ENCODE measurements at regions not wholly inside any gene's neighbourhood (a gene's known extent, or its start where the extent isn't known, plus 50 kb on each side); places are given as distances from the start of the nearest gene placed in this dataset.

GRCh38 chr20:40813708-40814630 lies 124.9 kb upstream of the MAFB start:
- no peak overlapping the region for H3K27ac ChIP-seq (ENCODE audit: low read depth, low read length)
- no peak overlapping the region for H3K9ac ChIP-seq (replicated peaks in 1 of 4; ENCODE audit: extremely low read depth in 1 of 4, low read depth in 3 of 4, low read length in 3 of 4)
- no peaks in the 10 kb centered on the region for H3K36me3 ChIP-seq (ENCODE audit: control insufficient read depth in 2 of 4, insufficient read depth in 4 of 4, low read length in 3 of 4)
- no peak overlapping the region for H4K91ac ChIP-seq (replicated peaks; ENCODE audit: insufficient read length, low read length)
- no peak overlapping the region for H2AK5ac ChIP-seq (ENCODE audit: low read depth, low read length)
- no peak overlapping the region for H3K4me2 ChIP-seq (ENCODE audit: insufficient read depth in 1 of 2, low read depth in 2 of 2, low read length in 2 of 2)
- no peak overlapping the region for H3K18ac ChIP-seq (ENCODE audit: extremely low read depth, low read length)
- no peak overlapping the region; the same call in 1 of the 2 replicates for H2BK5ac ChIP-seq (ENCODE audit: low read depth, low read length)
- H2BK120ac ChIP-seq (replicated peaks; ENCODE audit: low read depth, low read length): no peak overlapping the region
- H3K23ac ChIP-seq (ENCODE audit: insufficient read length): no peak overlapping the region
- no peak for FAIRE-seq
- no peak for TF ChIP-seq FOSL1 (IDR thresholded peaks at IDR 0.05; ENCODE audit: insufficient read depth, low read depth, low read length)
- TF ChIP-seq TCF12 (IDR thresholded peaks at IDR 0.05; ENCODE audit: low read depth, low read length): no peak
- TF ChIP-seq EGR1 (IDR thresholded peaks at IDR 0.05; ENCODE audit: borderline replicate concordance, low read depth, low read length): no peak
- no peak for TF ChIP-seq SUZ12 (IDR thresholded peaks at IDR 0.05; ENCODE audit: low read length)
- TF ChIP-seq MAFK (IDR thresholded peaks at IDR 0.05; ENCODE audit: low read depth, low read length): no peak
- no peak for TF ChIP-seq SIX5 (IDR thresholded peaks at IDR 0.05; ENCODE audit: low read depth, low read length)
- no peak for TF ChIP-seq RXRA (IDR thresholded peaks at IDR 0.05; ENCODE audit: insufficient read depth, low read depth, low read length)
- TF ChIP-seq JUN (IDR thresholded peaks at IDR 0.05; ENCODE audit: low read depth, low read length): no peak
- no peak for TF ChIP-seq RNF2 (IDR thresholded peaks at IDR 0.05; ENCODE audit: borderline replicate concordance, low read depth, low read length, missing control alignments, poor library complexity, severe bottlenecking)
- no peak overlapping the region for H4K5ac ChIP-seq (ENCODE audit: insufficient read length, low read depth, low read length)
- H4K20me1 ChIP-seq (replicated peaks in 1 of 2; ENCODE audit: control insufficient read depth in 1 of 2, insufficient read depth in 2 of 2, low read length in 2 of 2): peaks cover 0 to 2% of the 10 kb centered on the region in 2 experiments
- CTCF ChIA-PET (ENCODE audit: partially characterized antibody): interaction anchor here (0.5 kb wide), 1 partner anchor 88 kb away, joined by 4 read pairs; no protein-coding TSS in a partner anchor
- H4K8ac ChIP-seq (ENCODE audit: extremely low read depth, insufficient read depth, low read length): no peak overlapping the region
- H2AFZ ChIP-seq (ENCODE audit: low read length): no peak overlapping the region
- H3K56ac ChIP-seq (replicated peaks; ENCODE audit: insufficient read length, low read depth, low read length): no peak overlapping the region
- no peaks in the 10 kb centered on the region for H3K79me2 ChIP-seq (ENCODE audit: control insufficient read depth in 1 of 2, insufficient read depth in 2 of 2, low read length in 2 of 2)
- H2BK20ac ChIP-seq (ENCODE audit: low read length): no peak overlapping the region
- H3K4me1 ChIP-seq (replicated peaks in 1 of 4; ENCODE audit: control insufficient read depth in 3 of 4, insufficient read depth in 4 of 4, low read length in 3 of 4): no peaks in the 10 kb centered on the region
- peaks cover 4% of the 10 kb centered on the region for H3K23me2 ChIP-seq (ENCODE audit: low read depth, low read length)
- no peak overlapping the region for H3K4me3 ChIP-seq (ENCODE audit: extremely low read depth in 1 of 4, insufficient read depth in 2 of 4, low read depth in 3 of 4, low read length in 4 of 4)
- no peaks in the 10 kb centered on the region for H3K27me3 ChIP-seq (replicated peaks in 1 of 4; ENCODE audit: control insufficient read depth in 3 of 4, extremely low read depth in 1 of 4, insufficient read depth in 3 of 4, low read length in 3 of 4)
- no peak for DNase-seq (ENCODE audit: low read depth in 1 of 2, low spot score in 2 of 2)
- no peak overlapping the region for H2BK12ac ChIP-seq (ENCODE audit: low read depth, low read length)
- no peaks in the 10 kb centered on the region for H3K9me3 ChIP-seq (ENCODE audit: insufficient read depth in 2 of 2, low read depth in 1 of 2, low read length in 1 of 2)
- no peak overlapping the region for H3K4ac ChIP-seq (replicated peaks; ENCODE audit: insufficient read length, low read depth, low read length)
- POLR2A ChIA-PET (ENCODE audit: partially characterized antibody): no interaction called here
- WGBS, 2 experiments (ENCODE audit: extremely low coverage in 1 of 2, insufficient coverage in 1 of 2, insufficient read length in 1 of 2, insufficient replicate concordance in 2 of 2, low coverage in 1 of 2, low lambda C conversion rate in 2 of 2, missing lambda C conversion rate in 1 of 2): 80% methylated on average over 12 of the region's 13 CpGs; no CpG with 5 or more reads in 1 of the 2 experiments
- no peak overlapping the region for H3K14ac ChIP-seq (ENCODE audit: insufficient read length)
- H2BK15ac ChIP-seq (ENCODE audit: low read length): no peak overlapping the region
- H3K79me1 ChIP-seq (ENCODE audit: low read depth, low read length): no peaks in the 10 kb centered on the region
